Left colon (tissue), 2 donors: ENCODE measurements at regions not wholly inside any gene's neighbourhood (a gene's known extent, or its start where the extent isn't known, plus 50 kb on each side); places are given as distances from the start of the nearest gene placed in this dataset.
"Not testable (repeated sequence)": the region's sequence is repeated elsewhere in the genome, so short reads cannot be mapped to it uniquely, and the experiment has no call there.

Experiments used
- ATAC-seq: fragments of 200-7000 bp; cut with Tn5 transposase; one replicate; pipeline ENCODE4 v1.9.1; 2020; ENCODE audit warnings: mild to moderate bottlenecking, moderate library complexity
- DNase-seq, 2 donors: peaks; one replicate each; pipeline ENCODE4 v3.0.0-alpha.2; 2020
- intact Hi-C, 2 donors: fragments of 100-400 bp; cut with DNase I in 1 of 2; cut with micrococcal nuclease in 1 of 2; formaldehyde crosslinking; loops; one replicate each; pipeline versions ENCODE4 v1.11.2 to v1.14.0; 2022; cut with DNase I, micrococcal nuclease
- donor health status: DM: no; HTN: no; CAD: no.
- donor health status: DM: yes; HTN: yes; CAD: no.

GRCh38 chr4:128758314-128758922 lies 51.1 kb upstream of the JADE1 start:
- intact Hi-C loops, result no loop called here
- DNase-seq, result no peak
- no peak for ATAC-seq

GRCh38 chr4:128757712-128758111 lies 51.8 kb upstream of the JADE1 start:
- intact Hi-C loops, result no loop called here
- DNase-seq, result no peak
- ATAC-seq, result no peak

GRCh38 chr4:128751354-128751753 lies 58.1 kb upstream of the JADE1 start:
- DNase-seq (no peak), ATAC-seq (no peak)
- intact Hi-C loops, result no loop called here

- DNase-seq, ATAC-seq, intact Hi-C loops: not testable (repeated sequence)
Observed at GRCh38 chr4:128741748-128742147, 67.8 kb upstream of the JADE1 start.

- no peak for DNase-seq
- intact Hi-C loops, result no loop called here
- ATAC-seq, result no peak
Observed at GRCh38 chr4:128737098-128737513, 72.4 kb upstream of the JADE1 start.

- no peak for DNase-seq
- no peak for ATAC-seq
- intact Hi-C loops, result no loop called here
Observed at GRCh38 chr4:128735714-128736113, 73.8 kb upstream of the JADE1 start.

GRCh38 chr4:128728190-128728589 lies 81.3 kb upstream of the JADE1 start:
- DNase-seq (no peak), ATAC-seq (no peak)
- intact Hi-C loops, result no loop called here

GRCh38 chr4:128727658-128728057 lies 81.8 kb upstream of the JADE1 start:
- ATAC-seq, result no peak
- no peak for DNase-seq
- intact Hi-C loops, result no loop called here

GRCh38 chr4:128725405-128726055 lies 84.0 kb upstream of the JADE1 start:
- ATAC-seq (no peak), DNase-seq (no peak)

GRCh38 chr4:128722911-128723310 lies 86.6 kb upstream of the JADE1 start:
- intact Hi-C loops, result no loop called here
- ATAC-seq (no peak), DNase-seq (no peak)

More at GRCh38 chr4:128725405-128726055, 84.0 kb upstream of the JADE1 start:
- intact Hi-C loops, result no loop called here

GRCh38 chr4:128721896-128722295 lies 87.6 kb upstream of the JADE1 start:
- intact Hi-C loops, result no loop called here
- DNase-seq (no peak), ATAC-seq (no peak)

GRCh38 chr4:128720270-128720669 lies 89.2 kb upstream of the JADE1 start:
- DNase-seq, result no peak
- no peak for ATAC-seq
- intact Hi-C loops, result no loop called here

- intact Hi-C loops, result no loop called here
- DNase-seq (no peak), ATAC-seq (no peak)
Observed at GRCh38 chr4:128718768-128719167, 90.7 kb upstream of the JADE1 start.

- intact Hi-C loops, result no loop called here
- DNase-seq, result no peak
- no peak for ATAC-seq
Observed at GRCh38 chr4:128716338-128716737, 93.2 kb upstream of the JADE1 start.

- intact Hi-C loops, result no loop called here
- DNase-seq, result no peak
- no peak for ATAC-seq
Observed at GRCh38 chr4:128715616-128716015, 93.9 kb upstream of the JADE1 start.

- ATAC-seq (no peak), DNase-seq (no peak)
- intact Hi-C loops, result no loop called here
Observed at GRCh38 chr4:128711361-128711760, 98.1 kb upstream of the JADE1 start.

- intact Hi-C loops, result no loop called here
- DNase-seq (no peak), ATAC-seq (no peak)
Observed at GRCh38 chr4:128709268-128709667, 100.2 kb upstream of the JADE1 start.

- no peak for ATAC-seq
- intact Hi-C loops, result no loop called here
- DNase-seq, result no peak
Observed at GRCh38 chr4:128707864-128708263, 101.6 kb upstream of the JADE1 start.

GRCh38 chr4:128703948-128704347 lies 105.6 kb upstream of the JADE1 start:
- ATAC-seq (no peak), DNase-seq (no peak)
- intact Hi-C loops, result no loop called here

GRCh38 chr4:128700659-128701350 lies 108.7 kb upstream of the JADE1 start:
- DNase-seq (no peak), ATAC-seq (no peak)
- intact Hi-C loops, result no loop called here
